HG03439 (cell line): ENCODE measurements at regions not wholly inside any gene's neighbourhood (a gene's known extent, or its start where the extent isn't known, plus 50 kb on each side); places are given as distances from the start of the nearest gene placed in this dataset.

ENCODE experiments used
- ATAC-seq: cut with Tn5 transposase; IDR thresholded peaks from one replicate; pipeline ENCODE4 v1.9.1; 2021; ENCODE audit warnings: mild to moderate bottlenecking, moderate library complexity; ENCODE audit not compliant: unreplicated experiment

GRCh38 chr2:241942416-241943208 lies 73.1 kb downstream of the RTP5 start:
- no peak for ATAC-seq

- no peak for ATAC-seq
Observed at GRCh38 chr2:241943209-241943850, 73.8 kb downstream of the RTP5 start.

- no peak for ATAC-seq
Observed at GRCh38 chr2:241943961-241944575, 74.5 kb downstream of the RTP5 start.

- no peak for ATAC-seq
Observed at GRCh38 chr2:241944821-241945220, 75.3 kb downstream of the RTP5 start.

GRCh38 chr2:241945311-241945710 lies 75.8 kb downstream of the RTP5 start:
- ATAC-seq: no peak

- ATAC-seq: no peak
Observed at GRCh38 chr2:241945803-241946202, 76.3 kb downstream of the RTP5 start.

- ATAC-seq: no peak
Observed at GRCh38 chr2:241946306-241947003, 76.9 kb downstream of the RTP5 start.

- ATAC-seq: no peak
Observed at GRCh38 chr2:241947004-241947350, 77.4 kb downstream of the RTP5 start.

GRCh38 chr2:241947401-241947800 lies 77.9 kb downstream of the RTP5 start:
- no peak for ATAC-seq

GRCh38 chr2:241947876-241948275 lies 78.3 kb downstream of the RTP5 start:
- no peak for ATAC-seq

- no peak for ATAC-seq
Observed at GRCh38 chr2:241948299-241948897, 78.9 kb downstream of the RTP5 start.

- ATAC-seq: no peak
Observed at GRCh38 chr2:241948901-241949735, 79.6 kb downstream of the RTP5 start.

GRCh38 chr2:241949736-241950412 lies 80.3 kb downstream of the RTP5 start:
- no peak for ATAC-seq

- ATAC-seq: no peak
Observed at GRCh38 chr2:241950413-241951315, 81.1 kb downstream of the RTP5 start.

- ATAC-seq: no peak
Observed at GRCh38 chr2:241951316-241951700, 81.8 kb downstream of the RTP5 start.

GRCh38 chr2:241951920-241952319 lies 82.4 kb downstream of the RTP5 start:
- no peak for ATAC-seq

- ATAC-seq: no peak
Observed at GRCh38 chr2:241952816-241953215, 83.3 kb downstream of the RTP5 start.

- ATAC-seq: no peak
Observed at GRCh38 chr2:241953324-241953928, 83.9 kb downstream of the RTP5 start.
